Astrocyte (in vitro differentiated cells and primary cell): ENCODE measurements at regions not wholly inside any gene's neighbourhood (a gene's known extent, or its start where the extent isn't known, plus 50 kb on each side); places are given as distances from the start of the nearest gene placed in this dataset.
"Not testable (repeated sequence)": the region's sequence is repeated elsewhere in the genome, so short reads cannot be mapped to it uniquely, and the experiment has no call there.

Experiments
- DNase-seq: peaks from one replicate; pipeline ENCODE4 v3.0.0-alpha.2; 2010; ENCODE audit warnings: low read depth
- FAIRE-seq: peaks from 2 replicates; lab custom pipeline; 2011; peaks lifted over from hg19 to GRCh38; lab: Jason Lieb, UNC
- H2AFZ ChIP-seq: 2 replicates; pipeline ENCODE4 v1.6.0; 2012; ENCODE audit warnings: low read depth, low read length, inconsistent platforms
- H3K27ac ChIP-seq: 2 replicates; pipeline ENCODE4 v1.5.1; 2011; ENCODE audit warnings: low read depth, low read length, inconsistent platforms
- H3K27me3 ChIP-seq: 2 replicates; pipeline ENCODE4 v1.6.0; 2011; ENCODE audit warnings: low read length, inconsistent platforms; ENCODE audit not compliant: insufficient read depth
- H3K36me3 ChIP-seq: 2 replicates; pipeline ENCODE4 v1.5.1; 2011; ENCODE audit warnings: low read length, inconsistent platforms; ENCODE audit not compliant: insufficient read depth
- H3K4me1 ChIP-seq: 2 replicates; pipeline ENCODE4 v1.5.1; 2011; ENCODE audit warnings: low read length, inconsistent platforms; ENCODE audit not compliant: insufficient read depth
- H3K4me2 ChIP-seq: 2 replicates; pipeline ENCODE4 v1.6.0; 2012; ENCODE audit warnings: low read length, inconsistent platforms
- H3K4me3 ChIP-seq: 2 replicates; pipeline ENCODE4 v1.5.1; 2011; ENCODE audit warnings: low read depth, mild to moderate bottlenecking, low read length, inconsistent platforms; ENCODE audit not compliant: insufficient read depth
- H3K79me2 ChIP-seq: 2 replicates; pipeline ENCODE4 v1.6.0; 2012; ENCODE audit warnings: mild to moderate bottlenecking, low read length, inconsistent platforms; ENCODE audit not compliant: insufficient read depth
- H3K9ac ChIP-seq: 2 replicates; pipeline ENCODE4 v1.6.0; 2012; ENCODE audit warnings: mild to moderate bottlenecking, low read length, inconsistent platforms
- H3K9me3 ChIP-seq: 2 replicates; pipeline ENCODE4 v1.5.1; 2012; ENCODE audit warnings: low read depth, mild to moderate bottlenecking, low read length, inconsistent platforms; ENCODE audit not compliant: insufficient read depth
- H4K20me1 ChIP-seq: 2 replicates; pipeline ENCODE4 v1.6.0; 2012; ENCODE audit warnings: low read length, inconsistent platforms; ENCODE audit not compliant: insufficient read depth
- H3K27ac Mint-ChIP-seq: one replicate; pipeline ENCODE4 v1.8.0; 2021; ENCODE audit warnings: mild to moderate bottlenecking, mixed read lengths; ENCODE audit not compliant: unreplicated experiment
- H3K27me3 Mint-ChIP-seq: one replicate; pipeline ENCODE4 v1.8.0; 2021; ENCODE audit warnings: low read depth, mixed read lengths; ENCODE audit not compliant: unreplicated experiment
- H3K36me3 Mint-ChIP-seq: one replicate; pipeline ENCODE4 v1.8.0; 2021; ENCODE audit warnings: low read depth, mixed read lengths; ENCODE audit not compliant: unreplicated experiment
- H3K4me1 Mint-ChIP-seq: one replicate; pipeline ENCODE4 v1.8.0; 2021; ENCODE audit warnings: low read depth, mixed read lengths; ENCODE audit not compliant: unreplicated experiment
- H3K4me3 Mint-ChIP-seq: one replicate; pipeline ENCODE4 v1.8.0; 2021; ENCODE audit warnings: mild to moderate bottlenecking, moderate library complexity, mixed read lengths; ENCODE audit not compliant: unreplicated experiment
- H3K9me3 Mint-ChIP-seq: one replicate; pipeline ENCODE4 v1.8.0; 2021; ENCODE audit warnings: mild to moderate bottlenecking, mixed read lengths; ENCODE audit not compliant: unreplicated experiment
- EZH2 ChIP-seq: IDR thresholded peaks from 2 replicates; pipeline ENCODE4 v1.6.1; 2012; ENCODE audit warnings: mild to moderate bottlenecking, low read length, inconsistent platforms; ENCODE audit not compliant: insufficient read depth
- TF ChIP-seq, protein P1 (sequence below): IDR thresholded peaks from 2 replicates; pipeline ENCODE4 v1.5.1; 2011; ENCODE audit warnings: low read depth, mild to moderate bottlenecking, inconsistent platforms, low read length, moderate library complexity; ENCODE audit not compliant: insufficient read depth

DNA sequence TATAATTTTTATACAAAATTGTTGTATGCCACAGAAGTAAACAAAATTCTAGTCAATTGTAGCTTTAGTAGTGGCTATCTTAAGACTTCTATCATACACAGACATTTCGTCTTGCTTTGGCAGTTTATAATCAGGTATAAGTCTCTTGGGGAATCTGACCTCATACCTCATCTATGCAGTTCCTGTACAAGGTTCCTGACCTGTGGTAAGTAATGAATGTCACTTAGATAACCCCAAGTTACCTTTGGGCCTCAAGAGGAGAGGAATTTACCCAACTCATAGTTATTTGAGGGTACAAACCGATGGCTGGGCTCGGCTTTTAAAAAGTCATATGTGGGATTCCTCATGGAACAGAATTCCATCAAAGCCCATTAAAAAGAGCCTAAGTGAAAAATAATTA is 58.8 kb upstream of the UNC93A start:
- Histone ChIP-seq H3K4me2 (no peak overlapping the region), H3K27me3 (peaks cover 8% of the 10 kb centered on the region), H3K4me1 (no peaks in the 10 kb centered on the region), H3K9me3 (no peaks in the 10 kb centered on the region), H3K4me3 (no peak overlapping the region), H4K20me1 (no peaks in the 10 kb centered on the region), H2AFZ (no peak overlapping the region), H3K36me3 (no peaks in the 10 kb centered on the region), H3K27ac (no peak overlapping the region), H3K79me2 (no peaks in the 10 kb centered on the region), H3K9ac (no peak overlapping the region)
- DNase-seq (no peak), FAIRE-seq (no peak)
- TF ChIP-seq, protein P1, sequence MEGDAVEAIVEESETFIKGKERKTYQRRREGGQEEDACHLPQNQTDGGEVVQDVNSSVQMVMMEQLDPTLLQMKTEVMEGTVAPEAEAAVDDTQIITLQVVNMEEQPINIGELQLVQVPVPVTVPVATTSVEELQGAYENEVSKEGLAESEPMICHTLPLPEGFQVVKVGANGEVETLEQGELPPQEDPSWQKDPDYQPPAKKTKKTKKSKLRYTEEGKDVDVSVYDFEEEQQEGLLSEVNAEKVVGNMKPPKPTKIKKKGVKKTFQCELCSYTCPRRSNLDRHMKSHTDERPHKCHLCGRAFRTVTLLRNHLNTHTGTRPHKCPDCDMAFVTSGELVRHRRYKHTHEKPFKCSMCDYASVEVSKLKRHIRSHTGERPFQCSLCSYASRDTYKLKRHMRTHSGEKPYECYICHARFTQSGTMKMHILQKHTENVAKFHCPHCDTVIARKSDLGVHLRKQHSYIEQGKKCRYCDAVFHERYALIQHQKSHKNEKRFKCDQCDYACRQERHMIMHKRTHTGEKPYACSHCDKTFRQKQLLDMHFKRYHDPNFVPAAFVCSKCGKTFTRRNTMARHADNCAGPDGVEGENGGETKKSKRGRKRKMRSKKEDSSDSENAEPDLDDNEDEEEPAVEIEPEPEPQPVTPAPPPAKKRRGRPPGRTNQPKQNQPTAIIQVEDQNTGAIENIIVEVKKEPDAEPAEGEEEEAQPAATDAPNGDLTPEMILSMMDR: no peak
- H3K4me1 Mint-ChIP-seq: peaks cover 25% of the 10 kb centered on the region
- no peak overlapping the region for H3K27ac Mint-ChIP-seq
- H3K9me3 Mint-ChIP-seq: peaks cover 2% of the 10 kb centered on the region
- no peaks in the 10 kb centered on the region for H3K36me3 Mint-ChIP-seq
- H3K4me3 Mint-ChIP-seq: no peak overlapping the region
- H3K27me3 Mint-ChIP-seq: peaks cover 29% of the 10 kb centered on the region

DNA sequence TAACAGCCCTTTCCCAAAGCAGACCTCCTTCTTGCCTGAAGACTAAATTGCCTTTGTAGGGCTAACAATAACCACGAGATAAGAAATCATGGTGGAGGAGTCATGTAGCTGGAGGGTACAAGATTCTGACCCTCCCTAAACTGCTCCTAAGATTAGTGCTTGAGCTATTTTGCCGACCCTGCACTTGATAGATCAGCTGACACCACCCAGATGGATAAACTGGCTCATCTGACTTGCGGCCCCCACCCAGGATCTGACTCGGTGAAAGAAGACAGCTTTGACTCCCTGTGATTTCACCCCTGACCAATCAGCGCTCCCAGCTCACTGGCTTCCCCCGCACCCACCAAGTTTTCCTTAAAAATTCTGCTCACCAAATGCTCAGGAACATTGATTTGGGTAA is 57.6 kb upstream of the UNC93A start:
- FAIRE-seq: no peak
- H3K4me1 ChIP-seq: no peaks in the 10 kb centered on the region
- no peak for DNase-seq
- TF ChIP-seq, protein P1: no peak
- no peak for TF ChIP-seq EZH2
- no peaks in the 10 kb centered on the region for H3K9me3 ChIP-seq
- H3K9me3 Mint-ChIP-seq: peaks cover 2% of the 10 kb centered on the region
- no peak overlapping the region for H3K27ac ChIP-seq
- no peaks in the 10 kb centered on the region for H3K36me3 Mint-ChIP-seq
- H3K27me3 ChIP-seq: peaks cover 8% of the 10 kb centered on the region
- H3K36me3 ChIP-seq: no peaks in the 10 kb centered on the region
- peaks cover 23% of the 10 kb centered on the region for H3K27me3 Mint-ChIP-seq
- H3K4me3 ChIP-seq: no peak overlapping the region
- no peak overlapping the region for H3K4me2 ChIP-seq
- H3K4me3 Mint-ChIP-seq: no peak overlapping the region
- no peak overlapping the region for H2AFZ ChIP-seq
- H3K4me1 Mint-ChIP-seq: peaks cover 25% of the 10 kb centered on the region
- no peaks in the 10 kb centered on the region for H3K79me2 ChIP-seq
- no peak overlapping the region for H3K27ac Mint-ChIP-seq
- no peak overlapping the region for H3K9ac ChIP-seq
- H4K20me1 ChIP-seq: no peaks in the 10 kb centered on the region

DNA sequence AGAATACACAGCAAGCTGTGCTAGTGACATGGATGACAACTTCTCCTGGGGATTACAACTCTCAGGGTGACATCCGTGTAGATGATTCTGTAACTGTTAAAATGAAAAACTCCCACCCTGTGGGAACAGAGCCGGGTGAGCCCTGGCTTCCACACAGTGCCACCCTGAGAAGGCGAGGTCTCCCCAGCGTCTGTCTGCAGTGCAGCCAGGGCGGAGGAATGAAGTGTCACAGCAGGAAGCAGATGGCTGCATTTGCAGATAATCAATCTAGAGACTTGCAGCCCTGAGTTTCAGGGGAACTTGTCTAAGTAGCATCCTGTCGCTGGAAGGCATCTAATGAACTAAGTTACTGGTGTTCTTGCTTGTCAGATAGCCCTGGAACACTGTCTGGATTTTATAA is 56.5 kb upstream of the UNC93A start:
- H3K9me3 Mint-ChIP-seq, H3K27me3 ChIP-seq, H4K20me1 ChIP-seq, H3K27ac ChIP-seq, DNase-seq, H3K4me2 ChIP-seq, H3K79me2 ChIP-seq, H3K36me3 Mint-ChIP-seq, H3K4me3 ChIP-seq, H3K4me3 Mint-ChIP-seq, FAIRE-seq, H3K4me1 ChIP-seq, H2AFZ ChIP-seq, H3K36me3 ChIP-seq, H3K27ac Mint-ChIP-seq, H3K9me3 ChIP-seq, H3K9ac ChIP-seq: not testable (repeated sequence)
- Mint-ChIP-seq H3K27me3 (peaks cover 19% of the 10 kb centered on the region), H3K4me1 (peaks cover 23% of the 10 kb centered on the region)
